ENCODE measurements at regions not wholly inside any gene's neighbourhood (a gene's known extent, or its start where the extent isn't known, plus 50 kb on each side); places are given as distances from the start of the nearest gene placed in this dataset.

GRCh38 chr6:25085756-25086155 is 150.0 kb upstream of the RIPOR2 start:
- TF ChIP-seq CTCF (IDR thresholded peaks at IDR 0.05) (no peak), POLR2A (IDR thresholded peaks at IDR 0.05) (no peak)
- WGBS, 2 donors = 28 to 62% methylated on average over 1 of the region's 1 CpG
- DNase-seq (ENCODE audit: low spot score in 2 of 2) = no peak
- intact Hi-C loops (cut with DNase I; ENCODE audit: low total_unique reads) = no loop called here
- no peak overlapping the region for H3K4me3 ChIP-seq (ENCODE audit: low read depth, poor library complexity, severe bottlenecking)

- H3K4me3 ChIP-seq (ENCODE audit: low read depth, poor library complexity, severe bottlenecking) = no peak overlapping the region
- no peak for DNase-seq (ENCODE audit: low spot score in 2 of 2)
- intact Hi-C loops (cut with DNase I; ENCODE audit: low total_unique reads) = no loop called here
- WGBS, 2 donors = 74 to 86% methylated on average over 9 of the region's 9 CpGs
- TF ChIP-seq CTCF (IDR thresholded peaks at IDR 0.05) (no peak), POLR2A (IDR thresholded peaks at IDR 0.05) (no peak)
These were observed 150.8 kb upstream of the RIPOR2 start for GRCh38 chr6:25086500-25087091.

DNA sequence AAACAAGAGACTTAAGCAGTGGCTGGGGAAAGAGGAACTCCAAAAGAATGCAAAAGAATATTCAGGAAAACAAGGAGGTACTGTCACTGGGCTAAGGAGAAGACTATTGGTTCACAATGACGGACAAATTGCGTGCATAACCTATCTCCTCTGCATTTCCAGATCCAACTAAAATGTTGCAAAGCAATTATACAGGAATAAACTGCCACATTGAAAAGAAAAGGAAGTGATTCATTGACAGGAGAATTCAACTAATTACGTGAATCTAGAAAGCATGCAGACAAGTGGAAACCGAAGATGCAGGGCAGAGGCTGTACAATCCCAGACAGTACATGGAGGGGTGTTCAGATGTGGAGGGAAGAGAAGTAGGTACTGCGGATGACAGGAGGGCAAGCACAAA is 152.8 kb upstream of the RIPOR2 start:
- 65 to 88% methylated on average over 5 of the region's 5 CpGs for WGBS, 2 donors
- H3K4me3 ChIP-seq (ENCODE audit: low read depth, poor library complexity, severe bottlenecking) = no peak overlapping the region
- DNase-seq (ENCODE audit: low spot score in 2 of 2) = no peak
- no peak for TF ChIP-seq CTCF (IDR thresholded peaks at IDR 0.05)
- TF ChIP-seq POLR2A (IDR thresholded peaks at IDR 0.05) = no peak
- intact Hi-C loops (cut with DNase I; ENCODE audit: low total_unique reads) = no loop called here

DNA sequence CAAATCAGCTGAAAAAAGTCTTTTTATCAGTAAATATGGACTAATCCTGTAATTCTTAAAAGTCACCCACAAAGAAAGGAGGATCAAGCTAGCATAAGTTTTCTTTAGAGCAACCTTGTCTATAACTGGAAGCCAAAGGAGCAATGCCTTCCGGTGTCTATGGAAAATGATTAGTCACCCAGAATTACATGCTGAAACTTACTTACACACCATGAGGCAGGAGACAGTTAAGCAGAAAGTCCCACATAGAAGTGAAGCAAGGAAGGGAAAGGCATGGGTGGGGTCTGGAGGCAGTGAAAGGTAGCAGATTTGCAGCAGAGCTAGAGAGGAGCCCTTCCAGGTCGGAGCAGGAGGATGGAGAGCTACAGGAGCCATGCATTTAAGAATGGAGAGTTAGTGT is 153.7 kb upstream of the RIPOR2 start:
- TF ChIP-seq CTCF (IDR thresholded peaks at IDR 0.05) = no peak
- TF ChIP-seq POLR2A (IDR thresholded peaks at IDR 0.05) = no peak
- no peak for DNase-seq (ENCODE audit: low spot score in 2 of 2)
- WGBS, 2 donors = 38 to 80% methylated on average over 2 of the region's 2 CpGs
- no peak overlapping the region for H3K4me3 ChIP-seq (ENCODE audit: low read depth, poor library complexity, severe bottlenecking)
- intact Hi-C loops (cut with DNase I; ENCODE audit: low total_unique reads) = no loop called here

DNA sequence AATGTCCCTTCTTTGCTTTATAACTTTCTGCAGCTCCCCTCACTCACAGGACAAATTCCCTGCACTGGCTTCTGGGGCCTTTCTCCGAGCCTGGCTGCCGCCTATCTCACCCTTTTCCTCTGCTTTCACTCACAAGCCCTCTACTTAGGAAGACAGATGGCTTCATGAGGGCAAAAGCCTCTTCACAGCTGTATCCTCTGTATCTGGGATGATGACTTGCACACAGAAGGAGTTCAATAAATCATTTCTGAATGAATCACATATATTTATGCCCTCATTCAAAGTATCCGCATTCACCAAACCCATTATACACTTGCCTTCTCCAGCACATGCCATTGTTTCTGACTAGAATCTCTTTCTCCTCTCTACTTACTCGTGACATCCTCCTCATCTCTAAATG is 159.0 kb upstream of the RIPOR2 start:
- no peak overlapping the region for H3K4me3 ChIP-seq (ENCODE audit: low read depth, poor library complexity, severe bottlenecking)
- DNase-seq (ENCODE audit: low spot score in 2 of 2) = no peak
- intact Hi-C loops (cut with DNase I; ENCODE audit: low total_unique reads) = no loop called here
- WGBS, 2 donors = 91 to 98% methylated on average over 4 of the region's 4 CpGs
- TF ChIP-seq POLR2A (IDR thresholded peaks at IDR 0.05) = no peak
- no peak for TF ChIP-seq CTCF (IDR thresholded peaks at IDR 0.05)

- TF ChIP-seq POLR2A (IDR thresholded peaks at IDR 0.05) (no peak), CTCF (IDR thresholded peaks at IDR 0.05) (no peak)
- no peak overlapping the region for H3K4me3 ChIP-seq (ENCODE audit: low read depth, poor library complexity, severe bottlenecking)
- WGBS, 2 donors = 76% methylated on average over 4 of the region's 4 CpGs
- DNase-seq (ENCODE audit: low spot score in 2 of 2) = no peak
- intact Hi-C loops (cut with DNase I; ENCODE audit: low total_unique reads) = no loop called here
These were observed 164.5 kb upstream of the RIPOR2 start for GRCh38 chr6:25100288-25100687.

All from lower leg skin (tissue), 4 donors.